NCI-H146 treated with DMSO at 0.1 percent for 48 hours (cell line): ENCODE measurements at regions not wholly inside any gene's neighbourhood (a gene's known extent, or its start where the extent isn't known, plus 50 kb on each side); places are given as distances from the start of the nearest gene placed in this dataset.

Source experiments
- DNase-seq: peaks from one replicate; lab custom pipeline; 2025; ENCODE audit not compliant: unreplicated experiment; lab: John Stamatoyannopoulos, UW

GRCh38 chr13:34430294-34430693 is 511.8 kb upstream of the NBEA start:
- DNase-seq = no peak

GRCh38 chr13:34431827-34432581 is 510.1 kb upstream of the NBEA start:
- peak; percentile 40 for DNase-seq

- DNase-seq = no peak
These were observed 506.7 kb upstream of the NBEA start for GRCh38 chr13:34435338-34435737.

- no peak for DNase-seq
These were observed 504.2 kb upstream of the NBEA start for GRCh38 chr13:34437873-34438272.

GRCh38 chr13:34452831-34453230 is 489.2 kb upstream of the NBEA start:
- no peak for DNase-seq

- DNase-seq = peak; percentile 8
These were observed 483.0 kb upstream of the NBEA start for GRCh38 chr13:34458756-34459715.

- DNase-seq = no peak
These were observed 482.2 kb upstream of the NBEA start for GRCh38 chr13:34459856-34460255.

- no peak for DNase-seq
These were observed 479.2 kb upstream of the NBEA start for GRCh38 chr13:34462843-34463242.

GRCh38 chr13:34464011-34464410 is 478.1 kb upstream of the NBEA start:
- peak; percentile 21 for DNase-seq

- no peak for DNase-seq
These were observed 476.6 kb upstream of the NBEA start for GRCh38 chr13:34465423-34465922.

- no peak for DNase-seq
These were observed 475.8 kb upstream of the NBEA start for GRCh38 chr13:34466301-34466700.

GRCh38 chr13:34467450-34468083 is 474.5 kb upstream of the NBEA start:
- DNase-seq = no peak

- peak; percentile 97 for DNase-seq
These were observed 472.7 kb upstream of the NBEA start for GRCh38 chr13:34469196-34469986.

GRCh38 chr13:34474187-34474868 is 467.7 kb upstream of the NBEA start:
- DNase-seq = no peak

GRCh38 chr13:34478376-34478775 is 463.7 kb upstream of the NBEA start:
- no peak for DNase-seq

GRCh38 chr13:34502011-34502410 is 440.1 kb upstream of the NBEA start:
- no peak for DNase-seq

- DNase-seq = no peak
These were observed 439.4 kb upstream of the NBEA start for GRCh38 chr13:34502621-34503020.

GRCh38 chr13:34506796-34507195 is 435.3 kb upstream of the NBEA start:
- no peak for DNase-seq

- DNase-seq = no peak
These were observed 434.4 kb upstream of the NBEA start for GRCh38 chr13:34507630-34508029.

- DNase-seq = no peak
These were observed 429.3 kb upstream of the NBEA start for GRCh38 chr13:34512817-34513216.
